Body of pancreas (tissue), 4 donors: ENCODE measurements at regions not wholly inside any gene's neighbourhood (a gene's known extent, or its start where the extent isn't known, plus 50 kb on each side); places are given as distances from the start of the nearest gene placed in this dataset.

Experiments
- ATAC-seq: fragments of 150-250 bp; one replicate; pipeline ENCODE4 v1.9.1; 2016
- DNase-seq, 4 donors: peaks; one replicate each; pipeline ENCODE4 v3.0.0-alpha.2; 2019
- H3K27ac ChIP-seq, 4 donors: fragments of 200-600 bp; sonication (generic); 1 replicate in 3 of 4; 2 replicates in 1 of 4; pipeline versions ENCODE4 v1.5.1 to v1.6.1; 2016 to 2019; ENCODE audit warnings: mild to moderate bottlenecking in 1 of 4, mixed read lengths in 1 of 4, moderate library complexity in 1 of 4
- H3K27me3 ChIP-seq, 2 donors: fragments of 200-600 bp; sonication (generic); one replicate each; pipeline ENCODE4 v1.6.0; 2016; ENCODE audit warnings: mild to moderate bottlenecking in 1 of 2
- H3K36me3 ChIP-seq, 2 donors: fragments of 200-600 bp; sonication (generic); replicated peaks in 1 of 2; 2 replicates each; pipeline ENCODE4 v1.5.1; 2016; ENCODE audit warnings: low read depth in 2 of 2; ENCODE audit not compliant: insufficient read depth in 1 of 2
- H3K4me1 ChIP-seq: fragments of 200-600 bp; sonication (generic); one replicate; pipeline ENCODE4 v1.6.0; 2016
- H3K4me3 ChIP-seq, 2 donors: fragments of 200-600 bp; sonication (generic); 1 replicate in 1 of 2; 2 replicates in 1 of 2; pipeline ENCODE4 v1.5.1; 2016 to 2019
- H3K9me3 ChIP-seq, 3 donors: fragments of 200-600 bp; sonication (generic); 1 replicate in 2 of 3; 2 replicates in 1 of 3; pipeline ENCODE4 v1.5.1; 2016
- POLR2A ChIP-seq, 3 donors: fragments of 450-650 bp; IDR thresholded peaks; one replicate each; pipeline ENCODE4 v1.6.1; 2016; ENCODE audit warnings: antibody characterized with exemption in 3 of 3, mild to moderate bottlenecking in 2 of 3
- WGBS, 2 donors: methylation state at CpG; one replicate each; pipeline ENCODE4 v1.1.5; 2017; 5-methylcytosine and 5-hydroxymethylcytosine counted together
- intact Hi-C: fragments of 100-400 bp; cut with DNase I; formaldehyde crosslinking; loops from one replicate; pipeline ENCODE4 v1.15.1; 2023
- TF ChIP-seq, protein P1 (sequence below), 7 experiments: fragments of 450-650 bp in 4 of 7; fragments of 200-600 bp in 3 of 7; sonication (generic) in 3 of 7; IDR thresholded peaks; one replicate each; pipeline ENCODE4 v1.5.1; 2016 to 2019; ENCODE audit warnings: antibody characterized with exemption in 7 of 7

DNA sequence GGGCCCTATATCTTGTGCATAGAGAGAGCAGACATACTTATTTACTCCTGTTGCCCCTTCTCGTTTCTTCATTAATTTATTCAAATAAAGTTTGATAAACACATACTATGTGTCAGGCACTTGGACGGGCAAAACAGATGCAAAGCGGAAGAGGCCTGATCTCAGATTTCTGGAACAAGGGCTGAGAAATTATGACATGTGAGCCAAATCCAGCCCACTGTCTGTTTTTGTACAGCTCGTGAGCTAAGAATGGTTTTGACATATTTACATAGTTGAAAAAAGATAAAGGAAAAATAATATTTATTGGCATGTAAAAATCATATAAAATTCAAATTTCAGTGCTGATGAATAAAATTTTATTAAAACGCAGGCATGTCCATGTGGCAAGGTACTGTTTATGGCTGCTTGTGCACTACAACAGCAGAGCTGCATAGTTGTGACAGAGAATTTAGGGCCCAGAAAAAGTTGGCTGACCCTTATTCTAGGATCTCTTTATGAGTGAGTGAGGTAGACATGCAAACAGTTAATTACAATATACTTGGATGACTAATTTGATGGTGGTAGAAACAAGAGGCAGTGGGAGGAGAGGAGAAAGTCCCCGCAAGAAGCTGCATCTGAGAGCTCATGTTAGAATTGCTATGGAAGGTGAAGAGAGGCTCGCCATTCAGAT is 68.1 kb upstream of the ITPRID1 start:
- intact Hi-C loops: no loop called here
- Histone ChIP-seq H3K36me3 (no peaks in the 10 kb centered on the region), H3K27me3 (no peaks in the 10 kb centered on the region), H3K4me3 (no peak overlapping the region), H3K4me1 (no peaks in the 10 kb centered on the region), H3K9me3 (no peaks in the 10 kb centered on the region), H3K27ac (no peak overlapping the region)
- 72 to 76% methylated on average over 7 of the region's 7 CpGs for WGBS, 2 donors
- ATAC-seq: no peak
- TF ChIP-seq, protein P1, sequence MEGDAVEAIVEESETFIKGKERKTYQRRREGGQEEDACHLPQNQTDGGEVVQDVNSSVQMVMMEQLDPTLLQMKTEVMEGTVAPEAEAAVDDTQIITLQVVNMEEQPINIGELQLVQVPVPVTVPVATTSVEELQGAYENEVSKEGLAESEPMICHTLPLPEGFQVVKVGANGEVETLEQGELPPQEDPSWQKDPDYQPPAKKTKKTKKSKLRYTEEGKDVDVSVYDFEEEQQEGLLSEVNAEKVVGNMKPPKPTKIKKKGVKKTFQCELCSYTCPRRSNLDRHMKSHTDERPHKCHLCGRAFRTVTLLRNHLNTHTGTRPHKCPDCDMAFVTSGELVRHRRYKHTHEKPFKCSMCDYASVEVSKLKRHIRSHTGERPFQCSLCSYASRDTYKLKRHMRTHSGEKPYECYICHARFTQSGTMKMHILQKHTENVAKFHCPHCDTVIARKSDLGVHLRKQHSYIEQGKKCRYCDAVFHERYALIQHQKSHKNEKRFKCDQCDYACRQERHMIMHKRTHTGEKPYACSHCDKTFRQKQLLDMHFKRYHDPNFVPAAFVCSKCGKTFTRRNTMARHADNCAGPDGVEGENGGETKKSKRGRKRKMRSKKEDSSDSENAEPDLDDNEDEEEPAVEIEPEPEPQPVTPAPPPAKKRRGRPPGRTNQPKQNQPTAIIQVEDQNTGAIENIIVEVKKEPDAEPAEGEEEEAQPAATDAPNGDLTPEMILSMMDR (IDR thresholded peaks at IDR 0.05): no peak
- no peak for TF ChIP-seq POLR2A (IDR thresholded peaks at IDR 0.05)
- DNase-seq: no peak

DNA sequence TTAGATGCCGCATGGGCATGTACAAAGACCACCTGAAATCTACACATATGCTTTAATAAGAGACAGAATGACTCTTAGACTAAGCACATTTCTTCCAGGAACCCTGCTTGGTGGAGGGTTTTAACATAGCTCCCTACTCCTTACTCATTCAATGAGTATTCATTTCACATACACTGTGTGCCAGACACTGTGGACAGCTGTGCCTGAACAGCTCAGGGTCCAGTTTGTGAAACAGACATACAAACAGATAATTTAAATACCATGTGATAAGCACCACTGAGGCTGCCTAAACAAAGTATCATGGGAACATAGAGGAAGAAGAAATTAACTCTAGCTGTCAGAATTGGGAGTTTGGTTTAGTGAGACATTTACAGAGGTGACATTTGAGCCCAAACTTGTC is 65.2 kb upstream of the ITPRID1 start:
- Histone ChIP-seq H3K27me3 (no peaks in the 10 kb centered on the region), H3K36me3 (no peaks in the 10 kb centered on the region), H3K9me3 (no peaks in the 10 kb centered on the region), H3K4me1 (no peaks in the 10 kb centered on the region), H3K27ac (no peak overlapping the region), H3K4me3 (no peak overlapping the region)
- no peak for ATAC-seq
- no peak for DNase-seq
- intact Hi-C loops: no loop called here
- 70 to 86% methylated on average over 1 of the region's 1 CpG for WGBS, 2 donors
- TF ChIP-seq, protein P1 (IDR thresholded peaks at IDR 0.05): no peak
- TF ChIP-seq POLR2A (IDR thresholded peaks at IDR 0.05): no peak

DNA sequence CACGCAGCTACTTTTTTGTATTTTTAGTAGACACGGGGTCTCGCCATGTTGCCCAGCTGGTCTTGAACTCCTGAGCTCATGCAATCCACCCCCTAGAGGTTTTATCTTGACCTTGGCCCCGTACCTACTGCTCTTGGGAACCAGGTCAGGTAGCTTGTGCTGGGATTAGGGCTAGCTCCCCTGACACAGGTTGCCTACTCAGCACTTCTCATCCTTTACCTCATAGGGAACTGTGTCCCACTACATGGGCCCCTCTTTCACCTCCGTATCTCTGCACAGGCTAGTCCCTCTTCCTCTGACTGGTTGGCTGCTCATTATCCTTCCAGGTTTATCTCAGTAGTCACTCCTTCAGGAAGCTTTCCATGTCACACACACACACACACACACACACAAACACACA is 58.0 kb upstream of the ITPRID1 start:
- Histone ChIP-seq H3K27me3 (no peaks in the 10 kb centered on the region), H3K27ac (no peak overlapping the region), H3K4me3 (no peak overlapping the region), H3K9me3 (no peaks in the 10 kb centered on the region), H3K4me1 (no peaks in the 10 kb centered on the region), H3K36me3 (no peaks in the 10 kb centered on the region)
- TF ChIP-seq POLR2A (IDR thresholded peaks at IDR 0.05): no peak
- TF ChIP-seq, protein P1 (IDR thresholded peaks at IDR 0.05): no peak
- WGBS, 2 donors: 74 to 83% methylated on average over 5 of the region's 5 CpGs
- intact Hi-C loops: no loop called here
- DNase-seq (no peak), ATAC-seq (no peak)

DNA sequence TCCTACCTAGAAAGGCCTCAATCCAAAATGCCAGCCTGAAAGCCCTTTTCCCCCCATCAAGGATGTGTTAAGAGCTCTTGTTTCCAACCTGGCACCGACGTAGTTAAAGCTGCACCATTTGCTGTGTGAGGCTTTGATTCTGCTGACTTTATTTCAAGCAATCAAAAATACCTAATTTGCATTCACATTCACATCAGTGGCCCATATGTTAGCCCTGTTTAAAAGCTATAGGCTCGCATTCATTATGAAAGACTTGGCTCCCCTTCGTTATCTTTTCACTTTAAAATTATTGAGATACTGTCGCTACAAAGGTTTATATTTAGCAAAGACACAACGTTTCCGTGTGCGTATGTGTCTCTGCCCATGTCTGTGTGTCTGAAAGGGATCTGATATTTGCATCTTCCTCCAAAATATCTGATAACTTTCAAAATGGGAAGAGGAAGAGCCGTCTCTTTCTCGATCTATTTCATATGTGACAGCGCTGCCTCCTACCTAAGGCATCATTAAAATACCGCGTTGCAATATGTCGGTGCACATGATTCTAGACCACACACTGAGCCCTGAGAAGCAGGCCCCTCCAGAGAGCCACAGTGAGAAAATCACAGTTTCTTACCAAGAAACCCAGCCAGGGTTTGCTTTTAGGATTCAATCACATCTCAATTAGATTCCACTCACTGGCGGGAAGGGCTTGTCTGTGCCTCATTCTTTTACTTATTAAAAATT is 57.1 kb upstream of the ITPRID1 start:
- Histone ChIP-seq H3K27me3 (no peaks in the 10 kb centered on the region), H3K9me3 (no peaks in the 10 kb centered on the region), H3K4me1 (no peaks in the 10 kb centered on the region), H3K27ac (no peak overlapping the region), H3K4me3 (no peak overlapping the region), H3K36me3 (no peaks in the 10 kb centered on the region)
- intact Hi-C loops: no loop called here
- ATAC-seq (no peak), DNase-seq (no peak)
- WGBS, 2 donors: 64 to 72% methylated on average over 15 of the region's 15 CpGs
- no peak for TF ChIP-seq POLR2A (IDR thresholded peaks at IDR 0.05)
- TF ChIP-seq, protein P1 (IDR thresholded peaks at IDR 0.05): no peak

DNA sequence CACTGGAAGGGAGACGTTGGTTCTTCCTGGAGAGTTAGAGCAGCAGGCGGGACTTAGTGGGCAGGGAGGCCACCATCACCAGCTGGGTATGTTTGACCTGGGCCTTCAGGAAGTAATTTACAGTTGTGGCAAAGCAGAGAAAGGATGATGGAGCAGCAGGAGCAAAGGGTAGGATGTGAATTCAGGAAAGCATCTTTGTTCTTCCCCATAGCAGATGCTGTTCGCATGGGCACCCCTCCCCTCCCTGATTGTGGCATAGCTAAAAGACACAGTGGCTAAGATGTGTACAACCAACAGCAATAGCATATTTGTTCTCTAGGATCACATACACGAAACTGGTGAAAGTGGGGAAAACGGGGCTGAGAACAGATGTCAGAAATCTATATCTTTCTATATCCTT is 56.3 kb upstream of the ITPRID1 start:
- Histone ChIP-seq H3K4me1 (no peaks in the 10 kb centered on the region), H3K4me3 (no peak overlapping the region)
- no peak for ATAC-seq

More for the DNA sequence above, 56.3 kb upstream of the ITPRID1 start:
- no peak for DNase-seq
- no peaks in the 10 kb centered on the region for H3K36me3 ChIP-seq
- no peak overlapping the region for H3K27ac ChIP-seq
- H3K27me3 ChIP-seq: no peaks in the 10 kb centered on the region
- WGBS, 2 donors: 62 to 65% methylated on average over 5 of the region's 5 CpGs
- TF ChIP-seq, protein P1 (IDR thresholded peaks at IDR 0.05): no peak
- no peak for TF ChIP-seq POLR2A (IDR thresholded peaks at IDR 0.05)
- intact Hi-C loops: no loop called here
- no peaks in the 10 kb centered on the region for H3K9me3 ChIP-seq
